Neural cell (in vitro differentiated cells): ENCODE measurements at regions not wholly inside any gene's neighbourhood (a gene's known extent, or its start where the extent isn't known, plus 50 kb on each side); places are given as distances from the start of the nearest gene placed in this dataset.

Experiments
- H2AFZ ChIP-seq: fragments of 200-600, 300-800 bp; sonication (generic), shearing (Covaris generic); 2 replicates; pipeline ENCODE4 v1.6.0; 2014; ENCODE audit warnings: low read depth, mild to moderate bottlenecking, antibody characterized with exemption, low read length, moderate library complexity
- H3F3A ChIP-seq: fragments of 200-600 bp; shearing (Covaris generic); 2 replicates; pipeline ENCODE4 v1.6.1; 2016; ENCODE audit warnings: mild to moderate bottlenecking, moderate library complexity, mixed read lengths, antibody characterized with exemption, low read length; ENCODE audit not compliant: insufficient read depth, poor library complexity, severe bottlenecking
- H3K27ac ChIP-seq: fragments of 200-600, 300-800 bp; sonication (generic), shearing (Covaris generic); 2 replicates; pipeline ENCODE4 v1.5.1; 2014; ENCODE audit warnings: mild to moderate bottlenecking, low read length, moderate library complexity
- H3K27me3 ChIP-seq: fragments of 300-800, 200-600 bp; sonication (generic), shearing (Covaris generic); 2 replicates; pipeline ENCODE4 v1.6.0; 2014; ENCODE audit warnings: mild to moderate bottlenecking, low read depth, low read length, moderate library complexity; ENCODE audit not compliant: insufficient read depth
- H3K36me3 ChIP-seq: fragments of 300-800, 200-600 bp; sonication (generic), shearing (Covaris generic); 2 replicates; pipeline ENCODE4 v1.5.1; 2014; ENCODE audit warnings: mild to moderate bottlenecking, antibody characterized with exemption, low read length, moderate library complexity; ENCODE audit not compliant: insufficient read depth
- H3K4me2 ChIP-seq: fragments of 300-800, 200-600 bp; sonication (generic), shearing (Covaris generic); 2 replicates; pipeline ENCODE4 v1.6.0; 2014; ENCODE audit warnings: mild to moderate bottlenecking, low read length
- H3K4me3 ChIP-seq: fragments of 300-800, 200-600 bp; sonication (generic), shearing (Covaris generic); 2 replicates; pipeline ENCODE4 v1.5.1; 2014; ENCODE audit warnings: mild to moderate bottlenecking, low read length, moderate library complexity
- H3K79me2 ChIP-seq: fragments of 200-600 bp; shearing (Covaris generic); replicated peaks from 2 replicates; pipeline ENCODE4 v1.6.0; 2014; ENCODE audit warnings: mild to moderate bottlenecking, low read length, moderate library complexity; ENCODE audit not compliant: insufficient read depth
- H3K9ac ChIP-seq: fragments of 300-800, 200-600 bp; sonication (generic), shearing (Covaris generic); 2 replicates; pipeline ENCODE4 v1.6.1; 2016; ENCODE audit warnings: mild to moderate bottlenecking, low read length, mixed read lengths
- H3K9me2 ChIP-seq: fragments of 200-600 bp; shearing (Covaris generic); 2 replicates; pipeline ENCODE4 v1.6.1; 2016; ENCODE audit warnings: mild to moderate bottlenecking, low read length, mixed read lengths; ENCODE audit not compliant: insufficient read depth
- H3K9me3 ChIP-seq: fragments of 200-600, 300-800 bp; sonication (generic), shearing (Covaris generic); 2 replicates; pipeline ENCODE4 v1.6.1; 2016; ENCODE audit warnings: mild to moderate bottlenecking, mixed run types, low read length, moderate library complexity, mixed read lengths
- H4K20me1 ChIP-seq: fragments of 200-600 bp; shearing (Covaris generic); 2 replicates; pipeline ENCODE4 v1.6.1; 2016; ENCODE audit warnings: mild to moderate bottlenecking, mixed run types; ENCODE audit not compliant: insufficient read depth
- CTCF ChIP-seq: fragments of 450-650 bp; IDR thresholded peaks from 2 replicates; pipeline ENCODE4 v1.5.1; 2014; ENCODE audit warnings: antibody characterized with exemption, mild to moderate bottlenecking, moderate library complexity; ENCODE audit not compliant: poor library complexity, severe bottlenecking
- EP300 ChIP-seq: fragments of 450-650 bp; conservative IDR thresholded peaks from 2 replicates; pipeline ENCODE4 v1.6.1; 2014; ENCODE audit warnings: antibody characterized with exemption, mild to moderate bottlenecking, moderate library complexity; ENCODE audit not compliant: poor library complexity, severe bottlenecking
- EZH2 ChIP-seq: fragments of 200-600, 300-800 bp; shearing (Covaris generic), sonication (generic); IDR thresholded peaks from 2 replicates; pipeline ENCODE4 v1.6.1; 2014; ENCODE audit warnings: antibody characterized with exemption, low read length, borderline replicate concordance, mild to moderate bottlenecking; ENCODE audit not compliant: insufficient read depth, poor library complexity, severe bottlenecking
- MXI1 ChIP-seq: fragments of 450-650 bp; conservative IDR thresholded peaks from 2 replicates; pipeline ENCODE4 v1.6.1; 2014; ENCODE audit warnings: antibody characterized with exemption, mild to moderate bottlenecking; ENCODE audit not compliant: poor library complexity, severe bottlenecking
- POLR2AphosphoS5 ChIP-seq: IDR thresholded peaks from 2 replicates; pipeline ENCODE4 v1.6.1; 2012
- RAD21 ChIP-seq: fragments of 450-650 bp; conservative IDR thresholded peaks from 2 replicates; pipeline ENCODE4 v1.6.1; 2014; ENCODE audit warnings: antibody characterized with exemption, mild to moderate bottlenecking, moderate library complexity
- REST ChIP-seq: IDR thresholded peaks from 2 replicates; pipeline ENCODE4 v1.6.1; 2012; ENCODE audit warnings: borderline replicate concordance
- SMC3 ChIP-seq: fragments of 450-650 bp; conservative IDR thresholded peaks from 2 replicates; pipeline ENCODE4 v1.6.1; 2014; ENCODE audit warnings: antibody characterized with exemption, mild to moderate bottlenecking, moderate library complexity; ENCODE audit not compliant: poor library complexity
- TAF1 ChIP-seq: IDR thresholded peaks from 2 replicates; pipeline ENCODE4 v1.6.1; 2012; ENCODE audit warnings: low read depth

- no peak for TF ChIP-seq RAD21
- TF ChIP-seq TAF1, result no peak
- no peak for TF ChIP-seq SMC3
- TF ChIP-seq EZH2, result no peak
- TF ChIP-seq POLR2AphosphoS5, result no peak
- TF ChIP-seq REST, result no peak
- TF ChIP-seq MXI1, result no peak
- no peak for TF ChIP-seq EP300
- no peak for TF ChIP-seq CTCF
- H3K36me3 ChIP-seq, result no peaks in the 10 kb centered on the region
- no peaks in the 10 kb centered on the region for H4K20me1 ChIP-seq
- H3K9ac ChIP-seq, result no peak overlapping the region
- no peaks in the 10 kb centered on the region for H3K79me2 ChIP-seq
- no peaks in the 10 kb centered on the region for H3K9me3 ChIP-seq
- no peak overlapping the region for H3K27ac ChIP-seq
- no peak overlapping the region for H3K4me2 ChIP-seq
- no peaks in the 10 kb centered on the region for H3F3A ChIP-seq
- H2AFZ ChIP-seq, result no peak overlapping the region
- H3K4me3 ChIP-seq, result no peak overlapping the region
- H3K9me2 ChIP-seq, result no peaks in the 10 kb centered on the region
- no peaks in the 10 kb centered on the region for H3K27me3 ChIP-seq
Measured at GRCh38 chr2:9738535-9739496, 104.5 kb upstream of the TAF1B start.

GRCh38 chr2:9739531-9739964 is 103.7 kb upstream of the TAF1B start:
- TF ChIP-seq SMC3 (no peak), POLR2AphosphoS5 (no peak), REST (no peak), EP300 (no peak), EZH2 (no peak), TAF1 (no peak), RAD21 (no peak)
- no peak overlapping the region for H2AFZ ChIP-seq
- no peaks in the 10 kb centered on the region for H3K27me3 ChIP-seq
- no peaks in the 10 kb centered on the region for H3K9me2 ChIP-seq
- H3K9me3 ChIP-seq, result no peaks in the 10 kb centered on the region
- no peak overlapping the region for H3K27ac ChIP-seq
- no peak overlapping the region for H3K4me3 ChIP-seq
- no peak overlapping the region for H3K9ac ChIP-seq
- no peaks in the 10 kb centered on the region for H3K36me3 ChIP-seq
- no peaks in the 10 kb centered on the region for H3F3A ChIP-seq
- no peaks in the 10 kb centered on the region for H4K20me1 ChIP-seq
- no peaks in the 10 kb centered on the region for H3K79me2 ChIP-seq
- H3K4me2 ChIP-seq, result no peak overlapping the region
